SK-N-MC (cell line): ENCODE measurements at regions not wholly inside any gene's neighbourhood (a gene's known extent, or its start where the extent isn't known, plus 50 kb on each side); places are given as distances from the start of the nearest gene placed in this dataset.
"Not testable (repeated sequence)": the region's sequence is repeated elsewhere in the genome, so short reads cannot be mapped to it uniquely, and the experiment has no call there.

Source experiments
- DNase-seq: peaks from one replicate; pipeline ENCODE4 v3.0.0-alpha.2; 2011; ENCODE audit warnings: low read depth, low spot score
- H3K27ac ChIP-seq: fragments of 200-600 bp; sonication (generic); 2 replicates; pipeline ENCODE4 v1.5.1; 2016; ENCODE audit warnings: mixed run types
- H3K36me3 ChIP-seq: fragments of 200-600 bp; sonication (generic); 2 replicates; pipeline ENCODE4 v1.6.1; 2017; ENCODE audit warnings: antibody characterized with exemption, low read length, mixed read lengths; ENCODE audit not compliant: insufficient read depth
- H3K4me3 ChIP-seq: fragments of 200-600 bp; sonication (generic); 2 replicates; pipeline ENCODE4 v1.5.1; 2016
- H3K9ac ChIP-seq: fragments of 200-600 bp; sonication (generic); 2 replicates; pipeline ENCODE4 v1.8.0; 2017; ENCODE audit warnings: mixed run types, mixed read lengths; ENCODE audit not compliant: insufficient read length
- H3K9me3 ChIP-seq: fragments of 200-600 bp; sonication (generic); 2 replicates; pipeline ENCODE4 v1.6.1; 2017; ENCODE audit warnings: low read depth, mild to moderate bottlenecking, antibody characterized with exemption, low read length, moderate library complexity, mixed read lengths
- EZH2 ChIP-seq: fragments of 200-600 bp; sonication (generic); IDR thresholded peaks from one replicate; pipeline ENCODE4 v1.6.1; 2017; ENCODE audit warnings: antibody characterized with exemption
- FOXP2 ChIP-seq: optimal IDR thresholded peaks from 2 replicates; pipeline ENCODE3; 2011; ENCODE audit warnings: mild to moderate bottlenecking, moderate library complexity; ENCODE audit not compliant: insufficient read depth; ENCODE audit errors: extremely low read length, control extremely low read depth
- POLR2AphosphoS5 ChIP-seq: IDR thresholded peaks from 2 replicates; pipeline ENCODE4 v1.6.1; 2012; ENCODE audit warnings: mild to moderate bottlenecking, low read depth, low read length, borderline replicate concordance

GRCh38 chr2:144114760-144115159, 405.2 kb downstream of the ZEB2 start:
- TF ChIP-seq EZH2 (no peak), POLR2AphosphoS5 (no peak), FOXP2 (no peak)
- DNase-seq: no peak

GRCh38 chr2:144111437-144111836, 408.5 kb downstream of the ZEB2 start:
- Histone ChIP-seq H3K9ac (no peak overlapping the region), H3K36me3 (no peaks in the 10 kb centered on the region), H3K9me3 (0 out of 2 replicates have a peak, but pooled peaks cover 2% of the 10 kb centered on the region), H3K27ac (no peak overlapping the region), H3K4me3 (no peak overlapping the region)
- no peak for TF ChIP-seq EZH2
- no peak for TF ChIP-seq POLR2AphosphoS5
- TF ChIP-seq FOXP2: no peak
- no peak for DNase-seq

More at GRCh38 chr2:144114760-144115159, 405.2 kb downstream of the ZEB2 start:
- H3K9me3 ChIP-seq: 0 out of 2 replicates have a peak, but pooled peaks cover 2% of the 10 kb centered on the region
- H3K9ac ChIP-seq: no peak overlapping the region
- H3K27ac ChIP-seq: no peak overlapping the region
- no peaks in the 10 kb centered on the region for H3K36me3 ChIP-seq
- no peak overlapping the region for H3K4me3 ChIP-seq

- not testable (repeated sequence) for H3K27ac ChIP-seq, H3K4me3 ChIP-seq, DNase-seq, H3K36me3 ChIP-seq, H3K9ac ChIP-seq, H3K9me3 ChIP-seq
Measured at GRCh38 chr2:144106104-144106503, 413.8 kb downstream of the ZEB2 start.

GRCh38 chr2:144102386-144102785, 417.5 kb downstream of the ZEB2 start:
- H3K27ac ChIP-seq: no peak overlapping the region
- DNase-seq: no peak
- TF ChIP-seq POLR2AphosphoS5: no peak
- no peak for TF ChIP-seq FOXP2
- TF ChIP-seq EZH2: no peak

GRCh38 chr2:144099780-144100377, 420.0 kb downstream of the ZEB2 start:
- Histone ChIP-seq H3K9me3 (no peaks in the 10 kb centered on the region), H3K9ac (no peak overlapping the region), H3K27ac (no peak overlapping the region), H3K36me3 (no peaks in the 10 kb centered on the region), H3K4me3 (no peak overlapping the region)
- no peak for DNase-seq
- TF ChIP-seq POLR2AphosphoS5 (no peak), FOXP2 (no peak), EZH2 (no peak)

More at GRCh38 chr2:144102386-144102785, 417.5 kb downstream of the ZEB2 start:
- no peak overlapping the region for H3K4me3 ChIP-seq
- no peaks in the 10 kb centered on the region for H3K36me3 ChIP-seq
- no peak overlapping the region for H3K9ac ChIP-seq
- no peaks in the 10 kb centered on the region for H3K9me3 ChIP-seq

- Histone ChIP-seq H3K9me3 (no peaks in the 10 kb centered on the region), H3K4me3 (no peak overlapping the region), H3K9ac (no peak overlapping the region), H3K27ac (no peak overlapping the region), H3K36me3 (no peaks in the 10 kb centered on the region)
- no peak for DNase-seq
- TF ChIP-seq POLR2AphosphoS5 (no peak), EZH2 (no peak), FOXP2 (no peak)
Measured at GRCh38 chr2:144099340-144099739, 420.6 kb downstream of the ZEB2 start.

- no peak overlapping the region for H3K9ac ChIP-seq
- no peak overlapping the region for H3K4me3 ChIP-seq
- H3K36me3 ChIP-seq: no peaks in the 10 kb centered on the region; the same call in 1 of the 2 replicates
- H3K27ac ChIP-seq: no peak overlapping the region
- no peak for DNase-seq
- no peak for TF ChIP-seq FOXP2
- no peak for TF ChIP-seq EZH2
- TF ChIP-seq POLR2AphosphoS5: no peak
- H3K9me3 ChIP-seq: no peaks in the 10 kb centered on the region
Measured at GRCh38 chr2:144097440-144098225, 422.3 kb downstream of the ZEB2 start.

GRCh38 chr2:144096531-144096930, 423.4 kb downstream of the ZEB2 start:
- TF ChIP-seq POLR2AphosphoS5 (no peak), FOXP2 (no peak), EZH2 (no peak)
- H3K36me3 ChIP-seq: no peaks in the 10 kb centered on the region; the same call in 1 of the 2 replicates
- no peak for DNase-seq
- H3K9ac ChIP-seq: no peak overlapping the region
- H3K4me3 ChIP-seq: no peak overlapping the region
- no peaks in the 10 kb centered on the region for H3K9me3 ChIP-seq
- no peak overlapping the region for H3K27ac ChIP-seq

- H3K36me3 ChIP-seq: no peaks in the 10 kb centered on the region; the same call in 1 of the 2 replicates
- H3K9me3 ChIP-seq: no peaks in the 10 kb centered on the region
- H3K4me3 ChIP-seq: no peak overlapping the region
- no peak overlapping the region for H3K9ac ChIP-seq
- no peak for DNase-seq
- no peak for TF ChIP-seq EZH2
- no peak for TF ChIP-seq POLR2AphosphoS5
- TF ChIP-seq FOXP2: no peak
- H3K27ac ChIP-seq: no peak overlapping the region
Measured at GRCh38 chr2:144094408-144095151, 425.3 kb downstream of the ZEB2 start.
